Caco-2 (cell line): ENCODE measurements at regions not wholly inside any gene's neighbourhood (a gene's known extent, or its start where the extent isn't known, plus 50 kb on each side); places are given as distances from the start of the nearest gene placed in this dataset.

Source experiments
- BruUV-seq: library from RNA; stranded (reverse); fragments of 400-500 nt; replicated peaks from 2 replicates; lab custom pipeline; 2021; lab: Mats Ljungman, UMichigan
- CTCF ChIA-PET: fragments of 300-600 bp; sonication (Branson Sonifier 250); formaldehyde crosslinking; loops from one replicate; lab custom pipeline; 2022; ENCODE audit warnings: antibody characterized with exemption; lab: Charles Lee
- POLR2A ChIA-PET: fragments of 300-600 bp; sonication (Branson Sonifier 250); formaldehyde crosslinking; loops from one replicate; lab custom pipeline; 2022; ENCODE audit warnings: antibody characterized with exemption; lab: Charles Lee
- DNase-seq, 2 experiments: peaks; one replicate each; pipeline versions ENCODE4 v3.0.0 to v3.0.0-alpha.2; 2020 to 2022
- H3K27me3 ChIP-seq: replicated peaks from 2 replicates; pipeline ENCODE4 v1.6.0; 2011; ENCODE audit warnings: low read length; ENCODE audit not compliant: control insufficient read depth, insufficient read depth
- H3K36me3 ChIP-seq: 2 replicates; pipeline ENCODE4 v1.5.1; 2011; ENCODE audit warnings: low read length; ENCODE audit not compliant: control insufficient read depth, insufficient read depth
- H3K4me1 ChIP-seq: fragments of 250-450 bp; sonication (Bioruptor Pico); 2 replicates; pipeline ENCODE4 v1.5.1; 2020; ENCODE audit warnings: mild to moderate bottlenecking
- H3K4me3 ChIP-seq: 2 replicates; pipeline ENCODE4 v1.5.1; 2011; ENCODE audit warnings: low read depth, mild to moderate bottlenecking, control low read depth, low read length
- H3K9me3 ChIP-seq: fragments of 250-450 bp; sonication (Bioruptor Pico); 2 replicates; pipeline ENCODE4 v1.5.1; 2020; ENCODE audit warnings: mild to moderate bottlenecking, moderate library complexity
- H3K27ac Mint-ChIP-seq: one replicate; pipeline ENCODE4 v1.8.0; 2022; ENCODE audit warnings: mixed read lengths; ENCODE audit not compliant: unreplicated experiment
- H3K27me3 Mint-ChIP-seq: one replicate; pipeline ENCODE4 v1.8.0; 2022; ENCODE audit warnings: mixed read lengths; ENCODE audit not compliant: insufficient read depth, unreplicated experiment
- H3K36me3 Mint-ChIP-seq: one replicate; pipeline ENCODE4 v1.8.0; 2022; ENCODE audit warnings: mild to moderate bottlenecking, mixed read lengths; ENCODE audit not compliant: insufficient read depth, unreplicated experiment
- H3K4me1 Mint-ChIP-seq: one replicate; pipeline ENCODE4 v1.8.0; 2022; ENCODE audit warnings: low read depth, mixed read lengths; ENCODE audit not compliant: unreplicated experiment
- H3K4me3 Mint-ChIP-seq: one replicate; pipeline ENCODE4 v1.8.0; 2022; ENCODE audit warnings: mild to moderate bottlenecking, moderate library complexity, mixed read lengths; ENCODE audit not compliant: unreplicated experiment
- H3K9me3 Mint-ChIP-seq: one replicate; pipeline ENCODE4 v1.8.0; 2022; ENCODE audit warnings: mixed read lengths; ENCODE audit not compliant: unreplicated experiment
- intact Hi-C: fragments of 100-400 bp; cut with micrococcal nuclease; formaldehyde crosslinking; loops from one replicate; pipeline ENCODE4 v1.10.0; 2022; ENCODE audit not compliant: unreplicated experiment
- TF ChIP-seq, protein P1 (sequence below), 2 experiments: fragments of 200-600 bp in 1 of 2; IDR thresholded peaks; 1 replicate in 1 of 2; 2 replicates in 1 of 2; pipeline versions ENCODE4 v1.5.1 to v1.8.0; 2011 to 2022; ENCODE audit warnings: antibody characterized with exemption in 1 of 2, control low read depth in 1 of 2, inconsistent platforms in 1 of 2, low read depth in 1 of 2, low read length in 1 of 2, mild to moderate bottlenecking in 1 of 2, moderate library complexity in 1 of 2; ENCODE audit not compliant: insufficient read depth in 1 of 2, severe bottlenecking in 1 of 2, unreplicated experiment in 1 of 2

- Mint-ChIP-seq H3K36me3 (no peaks in the 10 kb centered on the region), H3K9me3 (peaks cover 7% of the 10 kb centered on the region), H3K4me3 (no peak overlapping the region), H3K4me1 (no peaks in the 10 kb centered on the region), H3K27me3 (peaks cover 2% of the 10 kb centered on the region), H3K27ac (peak overlapping the region; percentile 41)
- TF ChIP-seq, protein P1, sequence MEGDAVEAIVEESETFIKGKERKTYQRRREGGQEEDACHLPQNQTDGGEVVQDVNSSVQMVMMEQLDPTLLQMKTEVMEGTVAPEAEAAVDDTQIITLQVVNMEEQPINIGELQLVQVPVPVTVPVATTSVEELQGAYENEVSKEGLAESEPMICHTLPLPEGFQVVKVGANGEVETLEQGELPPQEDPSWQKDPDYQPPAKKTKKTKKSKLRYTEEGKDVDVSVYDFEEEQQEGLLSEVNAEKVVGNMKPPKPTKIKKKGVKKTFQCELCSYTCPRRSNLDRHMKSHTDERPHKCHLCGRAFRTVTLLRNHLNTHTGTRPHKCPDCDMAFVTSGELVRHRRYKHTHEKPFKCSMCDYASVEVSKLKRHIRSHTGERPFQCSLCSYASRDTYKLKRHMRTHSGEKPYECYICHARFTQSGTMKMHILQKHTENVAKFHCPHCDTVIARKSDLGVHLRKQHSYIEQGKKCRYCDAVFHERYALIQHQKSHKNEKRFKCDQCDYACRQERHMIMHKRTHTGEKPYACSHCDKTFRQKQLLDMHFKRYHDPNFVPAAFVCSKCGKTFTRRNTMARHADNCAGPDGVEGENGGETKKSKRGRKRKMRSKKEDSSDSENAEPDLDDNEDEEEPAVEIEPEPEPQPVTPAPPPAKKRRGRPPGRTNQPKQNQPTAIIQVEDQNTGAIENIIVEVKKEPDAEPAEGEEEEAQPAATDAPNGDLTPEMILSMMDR (IDR thresholded peaks at IDR 0.05; ENCODE audit: insufficient read depth in 1 of 2, low read depth in 1 of 2, low read length in 1 of 2, severe bottlenecking in 1 of 2, unreplicated experiment in 1 of 2), result no peak
- POLR2A ChIA-PET, result no interaction called here
- DNase-seq, result peak in 1 of 2 experiments; percentile 14
- BruUV-seq, result no TSS peak
- Histone ChIP-seq H3K27me3 (no peaks in the 10 kb centered on the region), H3K4me3 (no peak overlapping the region), H3K36me3 (no peaks in the 10 kb centered on the region), H3K9me3 (no peaks in the 10 kb centered on the region), H3K4me1 (peaks cover 7% of the 10 kb centered on the region; the same call in 1 of the 2 replicates)
- CTCF ChIA-PET, result no interaction called here
- intact Hi-C loops, result no loop called here
These were observed 594.2 kb downstream of the ZBBX start for GRCh38 chr3:166785876-166786275.

DNA sequence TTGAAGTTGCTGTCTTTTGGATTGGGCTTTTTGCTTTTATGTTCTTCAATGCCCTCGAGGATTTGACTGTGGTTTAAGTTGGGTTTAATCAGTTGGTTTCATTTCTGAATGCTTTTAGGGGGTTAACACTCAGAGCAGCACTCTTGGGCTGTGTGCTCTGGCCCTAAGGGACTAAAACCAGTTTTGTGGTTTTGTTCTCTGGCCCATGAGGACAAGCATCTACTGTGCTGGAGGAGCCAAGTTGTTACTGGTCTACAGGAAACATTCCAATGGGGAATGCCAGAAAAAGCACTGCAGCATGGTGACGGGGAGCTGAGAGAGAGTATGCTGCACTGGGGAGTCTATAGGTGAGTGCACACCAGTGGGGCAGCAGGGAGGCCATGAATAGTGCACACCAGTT lies 596.9 kb downstream of the ZBBX start:
- TF ChIP-seq, protein P1 (IDR thresholded peaks at IDR 0.05; ENCODE audit: insufficient read depth in 1 of 2, low read depth in 1 of 2, low read length in 1 of 2, severe bottlenecking in 1 of 2, unreplicated experiment in 1 of 2), result no peak
- Histone ChIP-seq H3K4me1 (peaks cover 7% of the 10 kb centered on the region; the same call in 1 of the 2 replicates), H3K4me3 (no peak overlapping the region), H3K36me3 (no peaks in the 10 kb centered on the region), H3K27me3 (no peaks in the 10 kb centered on the region), H3K9me3 (no peaks in the 10 kb centered on the region)
- BruUV-seq, result no TSS peak
- DNase-seq, result no peak
- H3K4me3 Mint-ChIP-seq, result no peak overlapping the region
- no peaks in the 10 kb centered on the region for H3K4me1 Mint-ChIP-seq
- CTCF ChIA-PET, result no interaction called here
- peaks cover 3% of the 10 kb centered on the region for H3K27me3 Mint-ChIP-seq
- H3K9me3 Mint-ChIP-seq, result peaks cover 7% of the 10 kb centered on the region
- intact Hi-C loops, result no loop called here
- POLR2A ChIA-PET, result no interaction called here
- no peak overlapping the region for H3K27ac Mint-ChIP-seq
- H3K36me3 Mint-ChIP-seq, result no peaks in the 10 kb centered on the region

DNA sequence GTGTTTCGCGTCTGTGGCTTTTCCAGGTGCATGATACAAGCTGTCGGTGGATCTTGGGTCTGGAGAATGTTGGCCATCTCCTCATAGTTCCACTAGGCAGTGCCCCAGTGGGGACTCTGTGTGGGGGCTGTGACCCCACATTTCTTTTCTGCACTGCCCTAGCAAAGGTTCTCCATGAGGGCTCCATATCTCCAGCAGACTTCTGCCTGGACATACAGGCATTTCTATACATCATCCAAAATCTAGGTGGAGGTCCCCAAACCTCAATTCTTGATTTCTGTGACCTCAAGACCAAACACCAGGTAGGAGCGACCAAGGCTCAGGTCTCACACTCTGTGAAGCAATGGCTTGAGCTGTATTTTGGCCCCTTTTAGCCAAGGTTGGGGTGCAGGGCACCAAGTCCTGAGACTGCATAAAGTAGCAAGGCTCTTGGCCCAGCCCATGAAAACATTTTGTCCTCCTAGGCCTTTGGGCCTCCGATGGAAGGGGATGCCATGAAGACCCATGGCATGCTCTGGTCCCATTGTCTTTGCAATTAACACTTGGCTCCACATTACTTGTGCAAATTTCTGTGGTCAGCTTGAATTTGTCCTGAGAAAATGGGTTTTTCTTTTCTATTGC lies 615.3 kb downstream of the ZBBX start:
- Histone ChIP-seq H3K27me3 (no peaks in the 10 kb centered on the region), H3K36me3 (no peaks in the 10 kb centered on the region), H3K4me3 (no peak overlapping the region), H3K4me1 (no peaks in the 10 kb centered on the region), H3K9me3 (peaks cover 13% of the 10 kb centered on the region)
- Mint-ChIP-seq H3K36me3 (no peaks in the 10 kb centered on the region), H3K27ac (no peak overlapping the region), H3K4me3 (no peak overlapping the region), H3K9me3 (peaks cover 9% of the 10 kb centered on the region), H3K4me1 (no peaks in the 10 kb centered on the region), H3K27me3 (no peaks in the 10 kb centered on the region)
- ChIA-PET CTCF (no interaction called here), POLR2A (no interaction called here)
- intact Hi-C loops, result no loop called here
- BruUV-seq, result no TSS peak
- no peak for DNase-seq
- TF ChIP-seq, protein P1 (IDR thresholded peaks at IDR 0.05; ENCODE audit: insufficient read depth in 1 of 2, low read depth in 1 of 2, low read length in 1 of 2, severe bottlenecking in 1 of 2, unreplicated experiment in 1 of 2), result no peak
